GM18909 (cell line): ENCODE measurements at regions not wholly inside any gene's neighbourhood (a gene's known extent, or its start where the extent isn't known, plus 50 kb on each side); places are given as distances from the start of the nearest gene placed in this dataset.
A peak's percentile ranks its signal among the peaks of the same experiment; 100 is the strongest.

Source experiments
- ATAC-seq: cut with Tn5 transposase; IDR thresholded peaks from one replicate; pipeline ENCODE4 v1.9.1; 2021; ENCODE audit warnings: mild to moderate bottlenecking; ENCODE audit not compliant: unreplicated experiment, poor library complexity

DNA sequence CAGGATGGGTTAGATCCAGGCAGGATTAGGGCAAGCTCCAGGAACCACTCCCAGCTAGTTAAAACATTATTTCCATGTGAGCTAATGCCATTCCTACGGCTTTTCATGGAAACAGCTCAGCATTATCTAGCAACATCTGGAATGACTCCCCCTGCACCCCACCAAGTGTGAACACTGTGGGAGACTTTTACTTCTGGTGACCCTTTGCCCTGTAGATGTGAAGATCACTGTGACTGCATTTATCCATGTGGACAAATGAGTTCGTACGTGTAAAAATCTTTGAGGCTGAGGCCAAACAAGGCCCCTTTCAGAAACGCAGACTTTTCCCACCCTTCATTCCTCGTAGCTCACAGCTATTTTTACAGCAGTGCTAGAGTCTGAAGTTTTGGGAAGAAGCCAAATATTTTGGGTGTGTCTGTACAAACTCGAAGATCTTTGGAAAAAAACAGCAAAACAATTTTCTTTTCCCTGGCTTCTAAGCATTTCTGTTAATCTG, 221.8 kb upstream of the SOX4 start:
- no peak for ATAC-seq

DNA sequence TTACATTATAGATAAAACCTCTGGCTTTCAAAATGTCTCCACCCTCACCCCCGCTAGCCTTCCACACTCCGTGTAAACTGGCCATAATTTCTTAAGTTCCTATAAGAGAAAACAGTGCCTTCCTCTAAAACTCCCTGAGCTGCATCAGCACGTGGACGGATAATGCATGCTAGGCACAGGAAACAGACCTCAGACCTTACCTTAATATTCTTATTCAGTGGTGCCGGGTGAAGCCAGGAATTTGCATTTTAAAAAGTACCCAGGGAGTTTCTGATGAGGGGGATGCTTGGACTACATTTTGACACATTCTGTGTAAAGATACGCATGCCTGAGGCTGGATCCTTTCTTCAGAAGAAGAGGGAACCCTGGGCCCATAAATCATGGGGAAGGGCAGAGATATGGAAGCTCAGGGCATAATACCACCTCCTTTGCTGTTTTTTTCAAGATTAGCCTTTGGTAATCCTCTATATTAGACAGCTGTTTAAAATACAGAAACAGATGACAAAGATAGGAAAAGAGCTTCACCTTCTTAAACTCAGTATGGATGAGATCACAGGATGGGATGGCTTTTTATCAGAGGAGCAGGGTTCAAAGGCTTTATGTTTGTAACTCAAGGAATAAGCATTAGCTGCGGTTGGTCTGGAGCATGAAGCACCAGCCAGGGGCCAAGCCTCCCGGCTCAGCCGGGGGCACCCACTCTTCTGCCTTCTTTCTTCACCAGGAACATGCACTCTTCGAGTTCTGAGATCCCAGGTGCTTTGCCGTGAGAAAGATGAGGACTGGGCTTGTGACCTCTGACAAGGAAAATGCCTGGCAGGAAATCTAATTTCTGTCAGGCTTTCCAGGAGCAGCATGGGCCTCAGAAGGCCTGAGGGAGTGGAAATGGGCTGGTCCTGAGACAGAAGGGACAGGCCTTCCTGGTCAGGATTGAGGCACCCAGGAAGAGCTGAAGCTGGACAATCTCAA, 218.1 kb upstream of the SOX4 start:
- peak; percentile 73 for ATAC-seq

DNA sequence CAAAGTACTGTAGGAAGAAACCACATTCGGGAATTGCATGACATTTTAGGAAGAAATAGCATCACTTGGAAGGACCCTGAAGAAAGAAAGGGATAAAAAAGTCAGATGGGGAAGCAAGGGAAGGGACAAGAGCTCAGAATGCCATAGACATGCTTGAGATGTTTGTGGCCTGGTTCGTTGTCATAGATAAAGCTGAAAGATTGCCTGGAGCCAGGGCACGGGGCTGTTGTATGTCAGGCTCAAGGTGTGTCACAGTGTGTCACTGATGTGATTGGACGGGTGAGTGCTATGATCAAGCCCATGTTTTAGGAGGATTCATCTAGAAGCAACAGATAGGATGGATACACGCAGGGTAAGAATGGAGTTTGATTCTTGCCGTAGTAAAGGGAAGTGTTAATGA, 216.2 kb upstream of the SOX4 start:
- ATAC-seq = no peak

DNA sequence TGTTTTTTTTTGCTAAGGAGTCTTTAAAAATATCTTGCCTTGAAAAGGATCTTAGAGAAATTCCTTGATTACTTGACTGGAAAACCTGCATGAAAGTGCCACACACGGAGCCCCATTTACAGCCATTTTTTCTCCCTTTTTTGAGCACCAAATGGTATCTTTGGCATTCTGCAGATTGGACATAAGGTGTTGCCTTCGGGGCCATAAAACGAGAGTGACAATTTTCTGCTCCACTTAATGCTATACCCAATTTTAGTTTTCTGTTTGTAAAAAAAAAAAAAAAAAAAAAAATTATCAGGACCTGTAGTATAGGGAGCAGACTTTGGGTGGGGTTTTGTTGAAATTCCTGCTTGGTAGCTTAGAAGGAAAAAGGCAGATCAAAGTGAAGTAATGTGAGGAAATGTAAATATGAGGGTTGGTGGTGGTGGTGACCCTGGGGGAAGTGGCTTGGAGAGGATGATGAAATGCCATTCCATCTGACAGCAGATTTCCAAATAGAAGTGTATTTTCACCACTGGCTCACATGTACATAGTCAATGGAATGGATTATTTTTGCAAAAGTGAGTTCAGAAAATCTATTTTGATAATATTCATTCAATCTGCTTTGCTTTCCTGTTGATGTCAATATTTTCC, 212.1 kb upstream of the SOX4 start:
- no peak for ATAC-seq

DNA sequence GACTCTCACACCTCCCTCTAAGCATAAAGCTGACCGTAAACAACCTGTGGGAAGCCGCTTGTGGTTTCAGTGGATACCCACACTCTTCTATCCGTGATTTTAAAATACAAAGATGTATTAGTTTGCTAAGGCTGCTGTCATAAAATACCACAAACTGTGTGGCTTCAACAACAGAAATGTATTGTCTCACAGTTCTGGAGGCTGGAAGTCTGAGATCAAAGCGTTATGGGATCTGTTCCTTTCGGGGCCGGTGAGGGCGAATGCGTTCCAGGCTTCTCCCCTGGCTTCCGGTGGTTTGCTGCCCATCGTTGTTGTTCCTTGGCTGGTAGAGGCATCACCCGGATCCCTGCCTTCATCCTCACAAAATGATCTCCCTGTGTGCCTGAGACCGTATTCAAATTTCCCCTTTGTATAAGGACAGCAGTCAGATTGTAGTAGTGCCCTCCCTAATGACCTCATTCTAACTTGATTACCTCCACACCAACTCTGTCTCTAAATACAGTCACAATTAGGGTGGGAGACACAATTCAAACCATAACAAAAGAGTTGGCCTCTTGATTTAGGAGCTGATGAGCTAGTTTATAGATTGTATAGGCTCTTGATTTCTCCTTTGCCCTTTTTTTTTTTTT, 210.6 kb upstream of the SOX4 start:
- no peak for ATAC-seq

DNA sequence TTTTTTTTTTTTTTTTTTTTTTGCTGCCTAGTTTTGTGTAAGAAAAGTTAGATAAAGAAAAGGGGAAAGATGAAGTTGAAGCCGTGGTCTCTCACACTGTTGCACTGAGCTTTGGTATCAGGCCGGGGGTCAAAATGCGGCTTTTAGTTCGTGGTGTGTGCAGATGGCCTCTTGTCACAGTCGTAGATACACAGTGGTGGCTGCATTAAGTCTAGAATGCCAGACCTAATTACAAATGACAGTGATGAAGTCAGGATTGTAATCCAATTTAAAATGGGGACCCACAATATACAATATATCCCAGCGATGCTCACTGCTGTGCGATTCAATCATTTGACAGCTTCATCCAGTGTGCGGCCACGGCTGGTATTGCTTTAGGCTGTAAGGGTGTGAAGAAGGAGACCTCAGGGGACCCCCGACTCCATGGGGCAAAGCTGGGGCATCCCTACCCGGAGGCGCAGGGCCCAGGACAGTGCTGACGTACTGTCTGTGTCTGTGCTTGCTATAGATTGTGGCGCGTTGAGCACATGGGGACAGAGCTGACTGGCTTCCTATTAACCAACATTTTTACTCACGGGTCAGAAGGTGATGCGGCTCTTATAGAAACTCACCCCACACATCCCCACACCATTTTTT, 210.0 kb upstream of the SOX4 start:
- ATAC-seq = no peak

DNA sequence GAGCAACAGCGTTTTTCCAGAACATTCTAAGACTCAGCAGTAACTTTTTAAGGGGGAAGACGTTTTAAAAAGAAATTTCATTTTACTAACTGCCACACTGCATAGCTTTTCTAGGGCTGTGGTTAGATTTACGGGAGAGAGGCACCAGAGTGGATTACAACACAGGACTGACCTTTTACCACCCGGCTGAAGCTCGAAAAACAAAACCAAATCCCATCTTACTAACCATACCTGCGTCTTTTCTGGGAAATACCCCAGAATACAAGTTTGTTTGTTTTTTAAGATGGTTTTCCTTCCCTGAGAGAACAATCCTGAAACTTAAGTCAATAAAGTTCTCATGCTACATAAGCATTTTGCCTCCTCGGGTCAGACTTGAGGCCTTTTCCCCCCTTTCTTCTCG, 209.3 kb upstream of the SOX4 start:
- ATAC-seq = no peak

DNA sequence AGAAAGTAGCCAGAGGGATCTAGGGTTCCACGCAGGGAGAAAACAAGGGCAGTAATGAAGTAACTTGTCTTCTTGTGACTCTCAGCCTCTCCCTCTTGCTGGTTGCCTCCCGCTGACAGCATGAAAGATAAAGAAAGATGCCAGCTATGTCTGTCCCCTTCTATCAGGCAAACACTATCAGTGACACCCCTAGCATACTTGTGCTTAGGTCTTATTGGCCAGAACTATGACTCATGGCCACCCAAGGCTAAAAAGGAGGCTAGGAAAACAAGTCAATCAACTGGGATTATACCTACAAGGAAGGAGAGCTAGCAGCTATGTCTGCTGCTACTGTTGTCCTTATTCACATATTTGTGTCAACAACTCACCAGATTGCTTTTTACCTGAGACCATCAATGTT, 206.8 kb upstream of the SOX4 start:
- no peak for ATAC-seq

DNA sequence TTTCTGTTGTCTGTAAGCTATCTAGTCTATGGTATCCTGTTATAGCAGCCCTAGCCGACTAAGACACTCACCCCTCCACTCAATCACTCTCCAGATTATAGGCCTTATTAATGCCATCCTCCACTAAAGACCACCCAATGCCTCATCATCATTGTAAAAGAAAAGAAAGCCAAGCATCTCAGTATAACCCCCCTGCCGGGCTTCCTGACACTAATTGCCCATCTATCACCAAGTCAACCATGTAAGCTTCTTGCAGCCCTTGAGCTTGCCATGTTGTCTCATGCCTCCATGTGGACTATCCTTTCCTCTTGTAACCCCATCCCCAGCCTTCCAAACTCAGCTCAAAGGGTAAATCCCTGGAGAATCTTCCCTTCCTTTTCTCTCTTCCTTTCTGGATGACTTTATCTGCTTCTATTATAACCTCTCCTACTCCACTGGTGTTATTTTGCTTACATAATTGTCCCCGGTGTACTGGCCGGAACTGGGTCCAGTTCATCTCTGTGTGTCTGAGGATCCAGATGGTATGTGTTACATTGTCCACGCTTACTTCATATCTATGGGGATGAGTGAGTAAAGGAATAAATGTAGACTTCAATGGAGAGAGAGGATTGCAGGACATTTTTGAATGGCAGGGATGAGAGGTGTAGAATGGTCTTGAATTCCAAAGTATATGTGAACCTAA, 202.9 kb upstream of the SOX4 start:
- ATAC-seq = no peak

DNA sequence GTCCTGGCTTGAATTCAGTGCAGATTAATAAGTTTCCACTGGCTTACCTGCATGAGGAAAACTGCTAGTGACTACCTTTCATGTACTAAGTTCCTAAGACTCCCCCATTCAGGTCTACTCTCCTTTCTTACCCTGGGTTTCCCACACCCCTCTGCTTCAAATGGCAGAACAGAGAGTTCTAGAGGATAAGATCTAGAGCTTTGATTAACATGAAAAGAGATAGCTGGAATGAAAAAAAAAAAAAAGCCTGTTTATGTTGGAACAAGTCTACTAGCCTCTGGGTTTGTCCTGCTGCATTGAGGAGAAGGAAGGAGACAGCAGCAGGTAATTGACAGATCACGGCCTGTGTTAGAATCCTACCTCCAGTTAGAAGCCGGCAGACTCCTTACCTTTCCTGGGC, 201.4 kb upstream of the SOX4 start:
- ATAC-seq = no peak

DNA sequence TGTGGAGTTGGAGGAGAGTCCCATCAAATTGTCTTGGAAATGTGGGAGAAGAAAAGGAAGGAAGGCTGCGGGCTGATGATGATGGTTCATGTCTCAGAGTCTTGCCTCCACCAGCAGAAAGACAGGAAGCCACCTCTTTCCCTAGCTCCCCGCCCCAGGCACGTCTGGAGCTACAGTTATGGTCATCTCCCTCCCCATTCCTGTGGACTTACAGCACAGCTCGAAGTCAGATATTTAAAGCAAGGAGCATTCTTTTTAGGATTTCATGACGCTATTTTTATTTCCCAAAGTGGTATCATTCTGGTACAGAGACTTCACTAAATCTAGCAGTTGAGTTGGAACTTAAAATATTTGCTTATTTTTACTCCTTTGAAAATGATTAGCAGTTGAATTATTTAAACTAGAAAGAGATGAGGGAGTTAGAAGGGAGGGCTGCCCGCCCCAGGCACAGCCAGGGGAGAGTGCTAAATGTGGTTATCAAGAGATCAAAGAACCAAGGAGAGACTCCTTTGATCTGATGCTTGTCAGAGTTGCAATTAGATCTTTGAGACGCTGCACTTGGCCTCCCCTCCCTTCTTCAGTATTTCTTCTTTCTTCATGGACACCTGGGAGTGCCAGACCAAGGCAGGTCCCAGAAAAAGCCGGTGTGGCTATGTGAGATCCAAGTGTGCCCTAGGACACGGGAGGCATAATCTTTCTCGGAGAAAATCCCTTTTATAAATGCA, 199.9 kb upstream of the SOX4 start:
- ATAC-seq = no peak

DNA sequence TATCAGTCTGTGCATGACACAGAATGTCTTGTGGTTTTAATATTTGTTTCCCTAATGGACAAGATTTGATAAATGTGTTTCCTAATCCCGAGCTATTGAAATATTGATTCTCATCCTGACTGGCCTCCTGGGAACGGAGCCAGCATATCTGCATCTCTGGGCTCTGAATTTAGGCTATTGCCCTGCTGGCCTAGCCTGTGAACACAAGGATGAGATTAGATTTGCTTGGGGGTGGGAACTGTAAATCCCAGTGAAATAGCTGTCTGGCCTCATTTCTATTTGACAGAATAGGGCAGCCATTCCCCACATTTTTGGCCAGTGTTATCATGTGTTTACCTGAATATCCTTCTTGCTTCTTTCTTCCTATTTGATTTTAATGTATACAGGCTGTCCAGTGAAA, 198.4 kb upstream of the SOX4 start:
- ATAC-seq = no peak

DNA sequence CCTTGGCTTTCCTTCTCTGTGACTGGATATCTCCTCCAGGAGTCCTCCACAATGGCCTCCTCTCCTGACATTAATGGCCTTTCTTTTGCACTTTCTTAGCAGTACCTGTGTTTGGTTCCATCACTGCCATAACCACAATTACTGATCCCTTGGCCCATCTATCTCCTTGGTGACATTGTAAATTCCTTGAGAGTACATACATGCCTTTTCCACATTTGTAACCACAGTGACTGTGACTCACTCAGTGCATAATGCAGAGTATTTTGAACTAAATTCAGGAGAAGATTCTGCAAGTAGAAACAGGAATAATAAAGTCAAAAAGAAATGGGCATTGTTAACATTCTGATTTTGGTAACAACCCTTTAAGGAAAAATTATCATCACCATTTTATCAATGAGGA, 197.2 kb upstream of the SOX4 start:
- ATAC-seq = no peak

DNA sequence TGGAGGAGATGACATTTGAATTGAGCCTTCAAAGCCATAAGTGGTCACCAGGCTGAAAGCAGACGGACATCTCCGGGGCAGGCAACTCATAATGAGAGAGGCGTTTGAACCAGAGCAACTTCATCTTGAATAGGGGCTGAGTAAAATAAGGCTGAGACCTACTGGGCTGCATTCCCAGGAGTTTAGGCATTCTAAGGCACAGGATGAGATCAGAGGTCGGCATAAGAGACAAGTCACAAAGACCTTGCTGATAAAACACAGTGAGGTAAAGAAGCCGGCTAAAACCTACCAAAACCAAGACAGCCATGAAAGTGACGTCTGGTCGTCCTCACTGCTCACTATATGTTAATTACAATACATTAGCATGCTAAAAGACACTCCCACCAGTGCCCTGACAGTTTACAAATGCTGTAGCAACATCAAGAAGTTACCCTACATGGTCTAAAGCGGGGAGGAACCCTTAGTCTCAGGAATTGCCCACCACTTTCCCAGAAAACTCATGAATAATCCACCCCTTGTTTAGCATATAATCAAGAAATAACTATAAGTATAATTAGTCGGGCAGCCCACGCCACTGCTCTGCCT, 194.7 kb upstream of the SOX4 start:
- no peak for ATAC-seq

DNA sequence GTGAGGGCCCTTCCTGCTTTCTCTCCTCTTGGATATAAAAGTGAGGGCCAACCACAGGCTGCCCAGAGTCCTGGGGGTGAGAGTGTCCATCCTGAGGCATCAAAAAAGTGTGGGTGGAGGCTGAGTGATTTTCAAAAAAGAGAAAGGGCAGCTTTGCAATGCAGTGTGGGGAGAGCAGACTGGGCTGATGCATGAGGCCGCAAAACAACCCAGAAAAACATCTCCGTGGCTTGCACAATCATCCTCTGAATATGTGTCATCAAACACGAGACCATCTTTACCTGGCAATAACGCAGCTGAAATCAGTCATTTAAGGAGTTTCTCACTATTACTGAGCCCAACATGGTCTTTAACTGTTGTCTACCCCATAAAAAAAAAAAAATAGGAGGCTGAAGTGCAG, 191.2 kb upstream of the SOX4 start:
- no peak for ATAC-seq

DNA sequence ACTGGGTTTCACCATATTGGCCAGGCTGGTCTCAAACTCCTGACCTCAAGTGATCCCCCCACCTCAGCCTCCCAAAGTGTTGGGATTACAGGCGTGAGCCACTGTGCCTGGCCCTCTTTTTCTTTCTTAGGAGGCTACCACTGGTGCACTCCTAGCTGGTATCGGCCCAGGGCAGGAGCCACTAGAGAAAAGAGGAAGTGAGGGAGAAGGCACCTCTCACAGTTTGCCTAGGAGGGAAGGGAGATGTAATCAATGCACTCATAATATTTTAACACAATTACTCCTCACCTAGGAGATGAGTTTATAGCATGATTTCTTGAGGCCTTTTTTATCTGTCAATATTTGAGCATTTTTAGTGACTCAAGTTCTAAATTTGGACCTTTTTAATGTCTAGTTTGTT, 189.0 kb upstream of the SOX4 start:
- peak; percentile 66 for ATAC-seq

DNA sequence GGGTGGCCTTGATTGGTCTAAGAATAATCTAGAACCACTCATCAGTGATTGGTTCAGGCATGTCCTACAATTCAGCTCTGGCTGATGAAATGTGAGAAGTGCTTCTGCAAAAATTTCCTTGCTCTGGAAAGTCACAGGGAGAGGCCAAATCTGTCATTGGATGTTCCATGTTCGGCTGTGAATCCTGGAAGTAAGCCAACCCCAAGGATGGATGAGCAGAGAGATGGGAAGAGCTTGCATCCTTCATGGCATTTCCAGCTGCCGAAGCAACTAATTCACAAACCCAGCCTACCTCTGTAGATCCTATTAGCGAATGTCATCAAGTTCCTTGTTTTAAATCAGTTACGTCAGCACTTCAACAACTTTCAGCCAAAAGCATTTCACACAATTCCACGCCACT, 187.2 kb upstream of the SOX4 start:
- ATAC-seq = no peak

DNA sequence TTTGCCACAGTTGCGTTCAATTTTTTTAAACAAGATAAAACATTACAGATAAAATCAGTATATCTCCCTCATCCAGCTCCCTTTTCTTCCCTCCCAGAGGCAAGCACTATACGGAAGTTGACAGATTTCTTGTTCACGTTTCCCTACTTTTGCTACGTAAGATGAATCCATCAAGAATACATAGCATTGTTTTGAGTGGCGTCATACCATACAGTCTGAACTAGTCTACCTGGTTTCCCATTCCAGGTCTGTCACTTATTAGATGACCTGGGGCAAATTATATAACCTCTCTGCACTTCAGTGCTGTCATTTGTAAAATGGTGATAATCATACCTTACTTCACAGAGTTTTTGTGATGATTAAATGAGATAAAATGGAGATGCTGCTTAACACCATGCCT, 184.3 kb upstream of the SOX4 start:
- no peak for ATAC-seq

DNA sequence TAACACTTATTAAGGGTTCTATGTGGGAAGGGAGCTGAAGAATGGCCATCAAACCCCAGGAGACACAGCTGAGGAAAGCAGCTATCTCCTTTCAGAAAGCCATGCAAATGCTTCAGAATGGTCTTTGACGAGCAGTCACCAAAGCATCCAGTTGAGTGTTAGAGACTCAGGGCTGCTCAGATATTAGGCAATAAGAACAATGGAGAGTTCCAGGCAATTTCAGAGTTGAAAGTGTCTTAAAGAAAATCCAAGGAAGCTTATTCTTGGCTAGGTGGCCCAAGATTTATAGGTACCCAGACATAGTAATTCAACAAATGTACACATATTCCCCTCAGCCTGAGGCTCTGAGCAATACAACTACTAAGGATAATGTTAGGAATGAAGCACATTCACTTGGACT, 180.1 kb upstream of the SOX4 start:
- ATAC-seq = no peak
